ENCODE measurements at regions not wholly inside any gene's neighbourhood (a gene's known extent, or its start where the extent isn't known, plus 50 kb on each side); places are given as distances from the start of the nearest gene placed in this dataset.

DNA sequence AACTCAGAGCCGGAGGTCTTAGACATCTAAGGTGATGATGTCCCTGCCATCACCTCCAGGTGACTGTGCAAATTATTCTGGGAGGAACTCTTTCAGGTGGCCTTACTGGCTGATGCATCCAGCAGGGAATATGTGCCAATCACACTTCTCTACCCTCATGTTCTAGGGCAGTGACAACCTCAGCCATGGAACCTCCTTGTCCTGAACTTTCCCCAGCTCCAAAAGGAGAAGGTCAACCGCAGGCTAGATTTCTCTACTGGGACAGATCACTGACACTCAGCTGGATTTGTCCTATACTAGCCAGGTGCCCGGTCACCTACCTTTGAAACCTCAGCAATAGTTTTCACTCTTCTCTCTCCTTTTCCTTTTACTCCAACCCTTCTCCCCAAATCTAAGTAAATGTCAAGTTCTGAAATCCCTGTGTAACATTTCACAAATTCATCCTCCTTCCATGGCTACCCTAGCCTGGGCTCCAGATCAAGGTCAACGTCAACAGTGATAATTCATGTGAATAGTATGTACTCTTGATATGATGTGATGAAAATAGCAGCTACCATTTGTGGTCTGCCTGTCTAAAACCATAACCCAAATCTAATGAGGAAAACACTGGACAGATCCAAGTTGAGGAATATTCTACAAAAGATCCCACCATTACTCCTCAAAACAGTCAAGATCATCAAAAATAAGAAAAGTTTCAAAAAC, 115.0 kb upstream of the EGLN3 start:
- DNase-seq (ENCODE audit: low spot score): no peak
- in situ Hi-C loops (cut with MboI; ENCODE audit: low pct_unique_long_range_greater_than_20kb, low sequenced_read_pairs, unreplicated experiment): no loop called here
- TF ChIP-seq, protein P1, sequence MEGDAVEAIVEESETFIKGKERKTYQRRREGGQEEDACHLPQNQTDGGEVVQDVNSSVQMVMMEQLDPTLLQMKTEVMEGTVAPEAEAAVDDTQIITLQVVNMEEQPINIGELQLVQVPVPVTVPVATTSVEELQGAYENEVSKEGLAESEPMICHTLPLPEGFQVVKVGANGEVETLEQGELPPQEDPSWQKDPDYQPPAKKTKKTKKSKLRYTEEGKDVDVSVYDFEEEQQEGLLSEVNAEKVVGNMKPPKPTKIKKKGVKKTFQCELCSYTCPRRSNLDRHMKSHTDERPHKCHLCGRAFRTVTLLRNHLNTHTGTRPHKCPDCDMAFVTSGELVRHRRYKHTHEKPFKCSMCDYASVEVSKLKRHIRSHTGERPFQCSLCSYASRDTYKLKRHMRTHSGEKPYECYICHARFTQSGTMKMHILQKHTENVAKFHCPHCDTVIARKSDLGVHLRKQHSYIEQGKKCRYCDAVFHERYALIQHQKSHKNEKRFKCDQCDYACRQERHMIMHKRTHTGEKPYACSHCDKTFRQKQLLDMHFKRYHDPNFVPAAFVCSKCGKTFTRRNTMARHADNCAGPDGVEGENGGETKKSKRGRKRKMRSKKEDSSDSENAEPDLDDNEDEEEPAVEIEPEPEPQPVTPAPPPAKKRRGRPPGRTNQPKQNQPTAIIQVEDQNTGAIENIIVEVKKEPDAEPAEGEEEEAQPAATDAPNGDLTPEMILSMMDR (IDR thresholded peaks at IDR 0.05; ENCODE audit: extremely low read depth, insufficient read depth, missing control alignments): no peak

DNA sequence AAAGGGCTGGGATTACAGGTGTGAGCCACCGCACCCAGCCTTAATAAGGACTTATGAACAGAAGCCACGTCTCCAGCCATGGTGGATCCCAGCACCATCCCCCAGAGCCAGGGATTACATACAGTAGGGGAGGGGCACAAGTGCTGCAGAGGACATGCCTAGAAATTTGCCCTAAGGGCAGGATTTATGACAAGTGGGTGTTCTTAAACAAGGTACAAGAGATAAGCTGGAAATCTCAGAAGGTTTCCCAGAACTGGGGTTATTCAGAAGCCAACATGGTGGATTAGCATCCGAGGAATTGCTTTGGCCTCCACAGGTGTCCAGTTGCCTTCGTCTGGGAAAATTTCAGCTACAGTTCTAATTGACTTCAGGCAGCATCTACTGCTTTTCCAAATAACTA, 114.4 kb upstream of the EGLN3 start:
- in situ Hi-C loops (cut with MboI; ENCODE audit: low pct_unique_long_range_greater_than_20kb, low sequenced_read_pairs, unreplicated experiment): no loop called here
- TF ChIP-seq, protein P1 (IDR thresholded peaks at IDR 0.05; ENCODE audit: extremely low read depth, insufficient read depth, missing control alignments): no peak
- no peak for DNase-seq (ENCODE audit: low spot score)

DNA sequence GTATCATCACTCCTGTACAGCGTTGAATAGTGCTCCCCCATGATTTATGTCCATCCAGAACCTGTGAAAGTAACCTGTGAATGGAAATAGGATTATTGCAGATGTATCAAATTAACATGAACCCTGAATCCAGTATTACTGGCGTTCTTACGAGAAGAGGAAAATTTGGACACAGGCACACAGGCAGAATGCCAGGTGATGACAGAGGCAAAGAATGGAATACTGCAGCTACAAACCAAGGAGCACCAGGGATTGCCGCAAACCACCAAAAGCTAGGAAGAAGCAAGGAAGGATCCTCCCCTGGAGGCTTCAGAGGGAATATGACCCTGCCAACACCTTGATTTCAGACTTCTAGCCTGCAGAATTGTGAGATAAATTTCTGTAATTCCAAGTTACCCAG, 113.5 kb upstream of the EGLN3 start:
- DNase-seq (ENCODE audit: low spot score): no peak
- TF ChIP-seq, protein P1 (IDR thresholded peaks at IDR 0.05; ENCODE audit: extremely low read depth, insufficient read depth, missing control alignments): no peak
- in situ Hi-C loops (cut with MboI; ENCODE audit: low pct_unique_long_range_greater_than_20kb, low sequenced_read_pairs, unreplicated experiment): no loop called here

DNA sequence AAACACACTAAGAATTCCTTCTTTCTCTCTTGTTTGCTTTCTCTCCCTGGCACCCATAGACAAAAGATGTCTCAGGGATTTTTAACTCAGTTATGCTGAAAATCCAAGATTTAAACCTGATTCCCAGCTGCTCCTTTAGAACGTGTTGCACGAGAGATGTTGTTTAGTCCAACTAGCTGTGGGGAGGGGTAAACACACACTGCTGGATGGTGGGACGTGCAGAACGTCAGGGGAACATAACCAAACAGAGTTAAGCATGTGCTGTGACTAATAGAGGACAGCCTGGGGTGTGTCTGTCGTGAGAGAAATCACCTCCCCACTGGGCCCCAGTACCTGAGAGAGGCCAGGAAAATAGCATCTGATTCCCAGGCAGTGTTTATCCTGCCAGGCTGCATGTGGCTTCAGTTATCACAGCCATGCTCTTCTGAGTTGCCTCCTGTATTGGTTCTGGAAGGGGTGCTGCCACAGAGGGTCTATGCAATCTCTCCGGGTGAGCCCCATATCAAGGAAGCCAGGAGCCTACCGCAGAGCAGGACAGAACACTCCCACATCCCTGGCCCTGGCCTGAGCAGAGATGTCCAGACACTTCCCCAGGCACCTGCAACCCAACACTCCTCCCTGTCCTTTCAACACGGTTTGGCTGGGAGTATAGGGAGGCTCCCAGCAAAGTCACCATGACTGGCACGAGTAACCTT, 112.7 kb upstream of the EGLN3 start:
- in situ Hi-C loops (cut with MboI; ENCODE audit: low pct_unique_long_range_greater_than_20kb, low sequenced_read_pairs, unreplicated experiment): no loop called here
- TF ChIP-seq, protein P1 (IDR thresholded peaks at IDR 0.05; ENCODE audit: extremely low read depth, insufficient read depth, missing control alignments): no peak

DNA sequence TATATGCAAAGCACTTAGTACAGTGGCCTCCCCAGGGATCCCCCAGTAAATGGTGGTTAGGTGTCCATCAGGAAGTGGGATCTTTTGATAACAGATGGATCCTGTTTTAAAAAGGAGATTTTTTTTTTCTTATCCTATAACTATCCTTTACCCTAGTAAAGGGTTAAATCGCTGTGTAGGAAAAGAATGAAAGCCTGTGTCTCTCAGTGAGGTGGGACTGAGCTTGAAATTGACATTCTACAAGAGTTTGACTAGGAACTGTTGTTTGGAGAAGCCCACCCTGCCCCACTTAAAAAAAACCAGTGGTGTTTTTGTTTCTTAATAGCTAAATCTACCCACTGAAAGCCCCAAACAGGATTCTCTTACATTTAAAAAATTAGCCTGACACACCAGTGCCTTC, 112.2 kb upstream of the EGLN3 start:
- in situ Hi-C loops (cut with MboI; ENCODE audit: low pct_unique_long_range_greater_than_20kb, low sequenced_read_pairs, unreplicated experiment): no loop called here
- no peak for DNase-seq (ENCODE audit: low spot score)
- TF ChIP-seq, protein P1 (IDR thresholded peaks at IDR 0.05; ENCODE audit: extremely low read depth, insufficient read depth, missing control alignments): no peak

More for the DNA sequence above, 112.7 kb upstream of the EGLN3 start:
- no peak for DNase-seq (ENCODE audit: low spot score)

DNA sequence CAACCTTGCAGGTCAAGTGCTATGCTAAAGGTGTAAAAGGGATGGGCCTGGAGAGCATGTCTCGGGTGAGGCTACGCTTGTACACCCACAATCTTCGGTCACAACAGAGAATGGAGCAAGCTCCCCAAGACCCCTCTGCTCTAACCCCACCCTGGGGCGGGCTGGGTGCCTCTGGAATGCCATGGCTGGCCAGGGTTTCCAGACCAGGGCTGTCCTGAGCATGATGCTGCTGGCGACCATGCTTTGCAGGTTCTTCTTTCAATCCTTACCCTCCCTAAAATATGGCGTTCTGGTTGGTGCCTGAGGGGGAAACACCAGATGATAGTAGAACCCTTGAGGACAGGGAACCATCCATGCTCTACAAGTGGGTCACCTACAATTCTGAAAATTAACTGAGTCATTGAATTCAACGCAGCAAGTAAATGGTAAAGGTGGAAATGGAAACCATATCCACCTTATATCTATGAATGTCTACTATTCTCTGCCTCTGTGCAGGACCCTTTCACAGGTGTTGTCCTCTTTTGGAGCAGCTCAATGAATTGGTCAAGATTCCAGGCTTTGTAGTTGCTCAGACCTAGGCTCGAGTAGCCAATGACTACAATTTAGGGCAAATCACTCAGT, 111.6 kb upstream of the EGLN3 start:
- TF ChIP-seq, protein P1 (IDR thresholded peaks at IDR 0.05; ENCODE audit: extremely low read depth, insufficient read depth, missing control alignments): no peak
- DNase-seq (ENCODE audit: low spot score): no peak
- in situ Hi-C loops (cut with MboI; ENCODE audit: low pct_unique_long_range_greater_than_20kb, low sequenced_read_pairs, unreplicated experiment): no loop called here
